IPS-NIHi7 (cell line): ENCODE measurements at regions not wholly inside any gene's neighbourhood (a gene's known extent, or its start where the extent isn't known, plus 50 kb on each side); places are given as distances from the start of the nearest gene placed in this dataset.
"Not testable (repeated sequence)": the region's sequence is repeated elsewhere in the genome, so short reads cannot be mapped to it uniquely, and the experiment has no call there.

ENCODE experiments used
- DNase-seq: peaks from one replicate; pipeline ENCODE4 v3.0.0; 2012; ENCODE audit warnings: mixed read lengths; ENCODE audit errors: extremely low spot score

GRCh38 chr9:107588393-107588792 lies 98.8 kb upstream of the KLF4 start:
- no peak for DNase-seq

DNA sequence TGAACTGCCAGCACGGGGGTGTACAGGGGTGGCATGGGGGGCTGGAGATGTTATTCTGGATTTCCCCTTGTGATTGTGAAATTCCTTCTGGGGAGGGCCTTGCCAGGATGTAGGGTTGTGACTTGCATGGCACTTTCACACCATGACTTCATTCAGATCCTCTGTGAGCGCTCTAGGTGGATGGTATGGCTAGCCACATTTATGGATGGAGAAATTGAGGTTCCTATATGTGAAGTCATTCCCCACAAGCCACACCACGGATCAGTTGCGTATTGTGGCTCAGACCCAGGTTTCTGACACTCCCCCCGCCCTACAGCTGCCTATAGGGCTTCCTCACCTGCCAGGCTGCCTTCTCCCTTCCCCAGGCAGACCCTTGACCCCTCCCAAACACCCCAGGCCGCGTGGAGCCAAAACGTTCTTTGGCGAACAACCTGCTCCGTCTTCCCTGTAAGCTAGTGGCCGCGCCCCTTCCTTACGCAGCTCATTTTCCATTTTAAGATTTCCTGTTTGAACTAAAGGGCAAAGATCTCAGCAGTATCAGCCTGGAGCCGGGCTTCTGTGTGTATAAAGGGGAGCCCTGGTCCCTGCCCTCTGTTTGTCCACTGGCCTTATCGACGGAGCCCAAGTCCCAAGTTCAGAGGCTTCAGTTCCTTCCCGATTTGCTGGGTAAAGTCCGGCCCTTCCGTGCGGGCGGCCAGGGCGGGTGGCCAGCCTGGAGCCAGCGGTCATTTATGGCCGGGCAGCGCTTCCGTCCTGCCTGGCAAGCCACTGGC lies 97.8 kb upstream of the KLF4 start:
- no peak for DNase-seq

DNA sequence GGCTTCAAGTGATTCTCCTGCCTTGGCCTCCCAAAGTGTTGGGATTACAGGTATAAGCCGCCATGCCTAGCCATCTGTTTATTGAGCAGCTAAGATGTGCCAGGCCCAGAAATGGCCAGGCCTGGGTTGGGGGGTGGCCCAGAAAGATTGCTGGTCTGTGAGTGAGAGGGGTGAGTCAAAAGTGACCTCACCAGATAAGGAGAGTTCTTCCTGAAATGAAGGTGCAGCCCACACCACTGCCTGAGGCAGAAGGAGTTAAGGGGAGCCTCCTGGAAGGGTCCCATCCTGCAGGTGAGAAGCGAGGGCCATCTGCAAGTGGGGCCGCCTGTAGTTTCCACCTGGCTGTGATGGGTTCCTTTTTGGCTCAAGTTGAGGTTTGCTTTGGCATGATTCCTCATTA lies 96.9 kb upstream of the KLF4 start:
- DNase-seq = no peak

GRCh38 chr9:107585465-107585864 lies 95.9 kb upstream of the KLF4 start:
- no peak for DNase-seq

- no peak for DNase-seq
Observed at GRCh38 chr9:107584944-107585343, 95.4 kb upstream of the KLF4 start.

GRCh38 chr9:107584186-107584585 lies 94.6 kb upstream of the KLF4 start:
- DNase-seq = no peak

- DNase-seq = no peak
Observed at GRCh38 chr9:107577140-107577776, 87.7 kb upstream of the KLF4 start.

GRCh38 chr9:107571148-107571547 lies 81.6 kb upstream of the KLF4 start:
- DNase-seq = no peak

GRCh38 chr9:107569174-107569573 lies 79.6 kb upstream of the KLF4 start:
- no peak for DNase-seq

GRCh38 chr9:107568406-107568805 lies 78.8 kb upstream of the KLF4 start:
- DNase-seq = not testable (repeated sequence)

DNA sequence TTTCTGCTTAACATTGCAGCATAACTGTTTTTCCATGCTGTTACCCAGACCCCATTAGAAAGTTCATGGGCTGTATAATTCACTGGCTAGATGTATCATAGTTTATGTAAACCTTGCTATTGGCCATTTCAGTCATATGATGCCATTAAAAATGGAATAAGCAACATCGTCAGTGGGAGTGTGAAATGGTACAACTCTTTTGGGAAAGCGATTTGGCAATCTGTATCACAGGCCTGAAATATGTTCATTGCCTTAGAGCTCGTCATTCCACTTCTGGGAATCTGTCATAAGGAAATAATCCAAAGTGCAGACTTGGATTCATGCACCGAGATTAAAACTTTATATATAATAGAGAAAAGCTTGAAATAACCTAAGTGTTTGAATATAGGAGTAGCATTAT lies 77.9 kb upstream of the KLF4 start:
- no peak for DNase-seq

DNA sequence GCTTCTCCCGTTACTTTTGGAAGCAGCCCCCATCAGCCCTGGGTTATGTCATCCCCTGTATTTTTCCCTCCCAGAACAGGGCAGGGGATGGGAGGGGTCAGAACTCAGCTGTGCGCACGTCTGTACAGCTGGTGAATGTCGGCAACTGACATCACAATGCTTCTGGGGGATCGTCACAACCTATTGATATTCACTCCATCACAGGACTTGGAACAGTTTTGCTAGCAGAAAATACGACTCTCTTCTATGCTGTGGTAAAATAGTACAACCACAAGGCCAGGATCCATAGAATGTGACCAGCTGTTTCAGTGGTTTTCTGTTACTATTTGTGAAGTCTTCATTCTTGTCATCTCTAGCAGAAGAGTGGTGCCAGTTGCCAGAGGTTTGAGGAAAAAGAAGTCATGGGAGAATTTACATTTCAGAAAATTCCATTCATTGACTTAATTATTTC lies 77.1 kb upstream of the KLF4 start:
- DNase-seq = no peak

GRCh38 chr9:107562798-107563197 lies 73.2 kb upstream of the KLF4 start:
- DNase-seq = no peak

GRCh38 chr9:107559494-107560086 lies 70.0 kb upstream of the KLF4 start:
- DNase-seq = no peak

DNA sequence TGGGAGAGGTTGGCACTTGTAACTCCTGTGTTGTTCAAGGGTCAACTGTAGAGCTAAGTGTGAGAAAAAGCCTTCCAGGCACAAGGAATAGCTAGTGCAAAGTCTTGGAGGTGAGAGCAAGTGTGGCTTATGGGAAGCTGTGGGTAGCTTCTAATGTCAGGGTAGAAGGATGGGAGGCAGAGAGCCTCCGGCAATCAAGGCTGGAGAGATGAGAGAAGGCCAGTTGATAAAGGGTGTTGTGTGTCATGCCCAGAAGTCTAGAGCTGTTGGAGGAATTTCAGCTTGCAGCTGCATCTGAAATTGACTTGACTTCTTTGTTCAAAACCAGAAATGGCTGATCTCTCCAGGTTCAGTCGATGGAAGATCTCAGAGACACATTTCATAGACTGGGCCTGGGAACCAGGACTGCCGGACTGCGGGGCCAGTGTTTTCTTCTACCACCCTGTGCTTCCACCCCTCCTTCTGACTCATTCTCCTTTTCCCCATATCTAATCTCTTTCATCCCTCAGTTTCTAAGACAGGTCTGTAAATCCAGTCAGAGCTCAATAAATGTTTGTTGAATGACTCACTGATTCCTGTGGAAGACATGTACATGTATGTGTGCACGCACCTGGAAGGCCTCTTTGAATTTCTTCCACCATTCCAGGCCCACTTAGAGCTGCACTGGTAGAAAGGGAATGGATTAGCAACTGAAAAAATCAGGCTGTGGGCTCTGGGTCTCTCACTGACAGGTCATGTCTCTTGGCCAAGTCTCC lies 67.8 kb upstream of the KLF4 start:
- DNase-seq = no peak

DNA sequence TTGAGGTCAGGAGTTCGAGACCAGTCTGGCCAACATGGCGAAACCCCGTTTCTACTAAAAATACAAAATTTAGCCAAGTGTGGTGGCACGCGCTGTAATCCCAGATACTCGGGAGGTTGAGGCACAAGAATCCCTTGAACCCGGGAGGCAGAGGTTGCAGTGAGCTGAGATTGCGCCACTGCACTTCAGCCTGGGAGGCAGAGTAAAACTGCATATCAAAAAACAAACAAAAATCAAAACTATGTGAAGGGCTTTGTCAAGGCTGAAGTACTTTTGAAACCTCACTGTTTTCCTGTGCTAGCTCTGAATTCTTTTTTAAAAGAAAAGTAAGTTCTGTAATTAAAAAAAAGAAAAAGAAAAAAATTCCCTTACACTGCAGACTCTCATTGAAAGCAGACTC lies 65.1 kb upstream of the KLF4 start:
- DNase-seq = no peak

DNA sequence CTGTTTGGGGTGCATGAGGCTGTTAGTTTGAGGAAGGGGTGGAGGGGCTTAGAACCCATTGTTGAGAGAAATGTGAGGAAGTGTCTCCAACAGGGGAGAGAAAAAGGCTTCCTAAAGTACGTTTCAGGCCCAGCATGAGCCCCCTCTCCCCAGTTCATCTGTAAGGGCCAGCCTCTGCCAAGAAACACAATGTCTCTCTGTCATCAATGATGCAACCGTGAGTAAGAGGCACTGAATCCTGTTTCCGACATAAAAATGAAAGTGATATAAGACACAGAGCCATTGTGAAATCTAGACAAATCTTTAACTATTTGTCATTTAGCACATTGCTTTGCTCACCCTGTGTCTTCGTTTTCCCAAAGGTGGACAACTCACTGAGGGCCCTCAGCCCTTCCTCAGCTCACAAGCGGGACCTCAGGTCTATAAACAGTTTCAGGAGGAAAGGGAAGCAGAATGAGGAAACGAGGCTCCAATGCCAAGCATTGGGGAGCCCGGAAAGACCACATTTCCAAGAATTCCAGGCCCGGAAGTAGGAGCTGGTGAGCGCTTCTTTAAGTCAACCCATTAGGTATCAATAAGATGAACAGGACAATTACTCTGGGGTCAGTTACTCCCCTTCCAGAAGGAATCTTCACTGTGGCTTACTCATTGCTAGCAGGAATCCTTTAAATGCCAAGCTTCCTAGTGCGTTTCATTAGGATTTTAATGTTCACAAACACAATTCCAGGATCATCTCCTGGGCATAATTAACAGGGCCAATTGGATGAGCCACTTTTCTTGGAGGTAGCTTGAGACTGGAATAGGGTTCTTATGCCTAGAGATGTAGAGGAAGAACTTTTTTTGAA lies 59.0 kb upstream of the KLF4 start:
- DNase-seq = no peak

DNA sequence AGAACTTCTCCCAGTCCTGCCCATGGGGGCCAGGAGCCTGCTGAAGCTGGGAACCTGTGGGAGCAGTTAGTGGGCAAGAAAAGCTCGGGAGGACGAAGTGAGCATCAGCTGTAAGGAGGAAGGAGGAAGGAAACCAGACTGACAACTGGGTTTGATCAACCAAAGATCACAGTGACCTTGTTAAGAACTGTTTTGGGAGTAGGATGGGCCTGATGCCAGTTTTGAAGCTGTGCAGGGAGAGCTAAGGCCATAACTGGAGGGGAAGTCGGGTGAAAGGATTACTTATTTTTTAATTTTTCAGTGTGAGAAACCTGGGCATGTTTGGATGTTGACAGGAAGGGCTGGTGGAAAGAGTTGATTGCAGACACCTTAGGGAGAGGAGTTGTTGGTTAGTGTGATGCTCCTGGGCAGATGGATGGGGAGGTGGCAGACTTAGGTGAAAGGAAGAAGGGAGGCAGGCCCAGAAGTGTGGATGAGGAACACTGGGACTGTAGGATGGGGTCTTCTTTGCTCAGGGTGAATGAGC lies 58.3 kb upstream of the KLF4 start:
- no peak for DNase-seq

GRCh38 chr9:107547303-107547702 lies 57.7 kb upstream of the KLF4 start:
- no peak for DNase-seq

DNA sequence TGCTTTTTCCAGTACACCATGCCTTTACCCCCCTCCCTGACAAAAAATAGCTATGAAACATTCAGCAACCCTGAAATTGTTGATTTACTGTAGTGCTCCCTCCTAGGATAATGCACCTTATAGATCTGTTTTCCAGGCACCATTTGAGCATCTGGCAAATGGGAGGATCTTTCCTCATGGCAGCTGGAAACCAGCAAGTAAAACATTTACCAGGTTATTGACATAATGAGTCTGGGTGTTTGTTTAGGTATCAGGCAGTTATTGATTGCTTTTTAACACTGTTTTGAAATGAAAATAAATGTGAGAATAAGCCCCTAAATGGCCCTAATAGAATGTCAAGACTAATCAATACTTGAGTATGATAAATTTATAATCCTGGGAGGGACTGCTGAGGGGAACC lies 57.3 kb upstream of the KLF4 start:
- no peak for DNase-seq

GRCh38 chr9:107545036-107545435 lies 55.5 kb upstream of the KLF4 start:
- DNase-seq = no peak
